Amygdala (tissue), 56 donors: ENCODE measurements at regions not wholly inside any gene's neighbourhood (a gene's known extent, or its start where the extent isn't known, plus 50 kb on each side); places are given as distances from the start of the nearest gene placed in this dataset.

Experiments
- DNase-seq, 56 donors: peaks; one replicate each; lab custom pipeline; 2025; lab: John Stamatoyannopoulos, UW

DNA sequence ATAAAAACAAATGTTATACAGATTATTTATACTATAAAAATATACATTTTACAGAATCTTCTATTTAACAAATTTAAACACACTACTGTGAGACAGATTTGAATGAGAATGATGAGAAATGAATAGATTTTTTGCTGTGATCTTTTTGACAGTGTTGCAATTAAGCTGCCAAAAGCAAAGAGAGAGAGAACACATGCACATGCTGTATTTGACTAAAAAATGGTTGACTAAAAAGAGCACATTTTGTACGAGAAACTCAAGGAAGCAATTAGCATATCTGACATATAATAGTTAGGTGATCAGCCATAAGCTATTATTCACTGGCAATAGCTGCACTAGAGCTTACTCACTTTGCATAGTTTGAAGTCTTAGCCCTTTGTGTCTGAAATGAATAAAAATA is 115.8 kb downstream of the SYT10 start:
- no peak for DNase-seq

DNA sequence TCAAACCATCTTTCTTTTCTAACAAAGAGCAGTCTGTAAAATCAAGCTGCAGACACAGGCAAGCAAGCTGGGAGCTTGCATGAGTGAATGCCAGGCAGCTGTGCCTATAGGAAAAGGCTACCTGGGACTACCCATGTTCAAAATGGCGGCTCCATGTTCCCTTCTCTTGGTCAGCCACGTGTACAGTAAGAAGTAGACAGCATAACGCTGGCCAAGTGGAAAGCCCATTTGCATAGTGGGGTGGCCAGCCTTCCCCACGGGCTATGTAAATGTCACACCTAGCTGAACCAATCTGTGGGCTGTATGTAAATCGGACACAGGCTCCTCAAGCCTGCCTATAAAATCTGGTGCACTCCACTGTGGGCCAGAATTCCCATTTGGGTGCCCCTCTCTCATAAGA is 117.1 kb downstream of the SYT10 start:
- DNase-seq, result no peak

DNA sequence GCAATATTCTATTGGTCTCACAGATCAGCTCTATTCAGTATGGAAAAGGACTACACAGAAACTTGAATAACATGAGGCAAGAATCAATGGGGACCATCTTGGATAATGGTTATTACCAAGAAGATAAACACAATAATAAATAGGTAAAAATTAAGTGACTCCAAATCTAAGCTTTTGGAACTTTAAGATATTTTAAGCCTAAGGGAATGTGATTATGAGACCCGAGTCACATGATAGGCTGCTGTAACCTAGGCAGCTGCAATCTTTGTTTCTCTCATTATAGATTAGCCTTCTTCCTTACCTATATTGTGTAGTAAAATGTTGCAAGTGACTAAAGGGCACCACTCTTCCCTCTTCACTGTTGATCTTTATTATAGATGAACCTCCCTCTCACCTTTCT is 121.9 kb downstream of the SYT10 start:
- DNase-seq, result no peak

DNA sequence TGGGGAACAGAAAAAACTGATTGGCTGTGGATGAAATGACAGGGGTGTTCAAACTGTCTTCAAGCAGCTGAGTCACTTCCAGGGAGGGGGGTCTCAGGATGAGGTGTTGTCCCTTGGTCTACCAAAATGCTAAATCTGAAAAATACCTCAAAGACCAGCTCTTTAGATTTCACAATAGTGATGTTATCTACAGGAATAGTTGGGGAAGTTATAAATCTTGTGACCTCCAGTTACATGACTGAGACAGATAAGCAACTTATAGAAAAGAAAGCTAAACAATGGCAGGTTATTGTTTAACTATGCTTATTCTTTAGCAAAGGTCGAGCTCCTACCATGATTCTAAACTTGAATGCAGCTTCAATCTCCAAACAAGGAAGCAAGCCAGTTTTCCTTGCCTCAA is 125.4 kb downstream of the SYT10 start:
- DNase-seq, result no peak

DNA sequence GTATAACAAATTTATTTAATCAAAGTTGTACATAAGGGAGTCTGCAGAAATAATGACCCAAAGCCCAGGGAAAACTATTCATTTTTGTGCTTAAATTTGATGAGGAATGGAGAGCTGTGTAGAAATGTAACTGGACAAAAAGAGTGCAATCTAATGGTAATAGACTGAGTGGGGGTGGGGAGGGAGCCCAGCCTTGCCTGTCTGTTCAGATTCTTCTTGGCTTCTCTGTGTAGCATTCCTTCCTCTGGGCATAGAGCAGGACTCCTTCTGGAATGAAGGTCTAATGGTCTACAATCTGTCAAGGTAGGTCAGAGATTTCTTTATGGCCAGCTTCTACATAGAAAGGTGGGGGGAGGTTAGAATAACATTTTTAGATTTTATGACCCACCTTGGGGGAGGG is 126.1 kb downstream of the SYT10 start:
- DNase-seq, result no peak

DNA sequence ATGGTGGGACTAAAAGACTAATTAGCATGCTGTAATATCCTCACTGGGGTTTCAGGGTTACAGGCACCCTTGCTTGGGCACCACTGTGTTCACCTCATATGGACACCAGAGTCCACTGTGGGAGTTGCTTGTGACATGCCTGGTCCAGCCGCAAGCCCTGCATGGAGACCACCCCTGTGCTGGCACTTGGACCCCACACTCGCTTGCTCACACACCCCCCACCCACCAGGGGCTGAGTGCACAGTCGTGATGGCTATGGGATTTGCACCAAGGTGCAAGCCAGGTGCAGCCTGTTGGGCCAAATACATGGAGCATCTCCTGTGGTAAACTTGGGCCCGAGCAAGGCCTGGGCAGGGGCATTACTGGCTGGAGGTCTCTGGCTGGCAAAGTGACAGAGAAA is 129.1 kb downstream of the SYT10 start:
- no peak for DNase-seq

DNA sequence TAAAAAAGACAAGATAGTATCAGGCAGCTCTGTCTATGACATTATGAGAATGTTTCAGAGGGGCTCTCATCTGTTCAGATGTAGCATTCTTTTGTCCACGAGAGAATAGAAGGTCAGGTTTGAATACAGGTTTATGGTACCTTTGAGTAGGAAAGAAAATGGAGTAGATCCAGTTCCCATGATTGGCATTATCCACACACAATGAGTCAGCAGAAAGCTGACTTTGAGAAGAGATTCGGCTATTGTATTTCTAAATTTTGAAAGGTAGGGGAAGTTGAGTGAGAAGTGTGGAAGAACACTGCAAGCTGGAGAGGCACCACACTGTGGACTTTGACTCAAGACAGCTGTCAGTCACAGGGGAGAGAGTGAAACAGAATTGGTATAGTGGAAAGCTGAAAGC is 135.4 kb downstream of the SYT10 start:
- no peak for DNase-seq

DNA sequence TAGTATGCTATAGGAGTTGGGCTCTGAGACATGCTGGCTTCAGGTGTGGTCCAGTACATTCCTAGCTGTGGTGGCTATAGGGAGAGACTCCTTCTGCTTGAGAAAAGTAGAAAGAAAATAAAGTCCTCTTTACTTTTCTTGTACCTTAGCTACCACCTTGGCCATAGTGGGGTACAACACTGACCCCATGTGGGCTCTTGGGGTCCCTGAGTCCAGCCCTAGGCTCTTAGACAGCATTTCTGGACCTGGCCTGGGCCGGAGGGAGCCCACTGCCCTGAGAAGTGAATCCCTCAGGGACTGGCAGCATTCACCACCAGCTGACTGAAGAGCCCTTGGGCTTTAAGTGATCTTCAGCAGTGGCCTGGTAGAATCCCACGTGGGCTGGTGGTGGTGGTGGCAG is 143.1 kb downstream of the SYT10 start:
- DNase-seq, result no peak

DNA sequence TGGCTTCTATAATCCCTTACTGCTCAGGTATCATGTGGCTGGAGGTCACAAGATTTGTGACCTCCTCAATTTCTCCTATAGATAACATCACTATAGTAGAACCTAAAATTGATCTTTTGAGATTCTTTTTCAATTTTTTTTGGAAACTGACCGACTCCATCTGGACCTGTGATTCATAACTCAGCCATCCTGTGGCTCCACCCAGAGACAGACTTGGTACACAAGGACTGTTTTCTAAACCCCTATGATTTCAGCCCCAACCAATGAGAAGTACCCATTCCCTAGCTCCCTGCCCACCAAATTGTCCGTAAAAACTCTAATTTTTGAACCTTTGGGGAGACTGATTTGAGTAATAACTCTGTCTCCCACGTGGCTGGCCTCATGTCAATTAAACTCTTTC is 148.9 kb downstream of the SYT10 start:
- DNase-seq, result no peak

DNA sequence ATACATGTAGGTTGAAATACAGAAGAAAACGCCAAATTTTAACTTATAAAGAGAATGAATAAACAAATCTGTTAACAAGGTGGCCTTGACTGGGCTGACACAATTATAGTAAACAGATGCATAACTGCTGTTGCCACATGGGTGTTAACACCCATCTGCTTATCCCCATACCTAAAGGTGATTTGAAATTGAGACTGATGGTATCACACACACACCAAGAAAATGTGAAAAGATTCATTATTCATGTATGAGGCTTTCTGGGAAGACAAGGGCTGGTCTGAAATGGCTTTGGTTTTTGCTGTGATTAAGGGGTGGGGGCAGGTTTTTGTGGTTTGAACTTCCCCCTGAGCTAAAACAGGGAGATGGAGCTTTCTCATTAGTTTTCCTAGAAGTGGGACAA is 156.6 kb downstream of the SYT10 start:
- no peak for DNase-seq

DNA sequence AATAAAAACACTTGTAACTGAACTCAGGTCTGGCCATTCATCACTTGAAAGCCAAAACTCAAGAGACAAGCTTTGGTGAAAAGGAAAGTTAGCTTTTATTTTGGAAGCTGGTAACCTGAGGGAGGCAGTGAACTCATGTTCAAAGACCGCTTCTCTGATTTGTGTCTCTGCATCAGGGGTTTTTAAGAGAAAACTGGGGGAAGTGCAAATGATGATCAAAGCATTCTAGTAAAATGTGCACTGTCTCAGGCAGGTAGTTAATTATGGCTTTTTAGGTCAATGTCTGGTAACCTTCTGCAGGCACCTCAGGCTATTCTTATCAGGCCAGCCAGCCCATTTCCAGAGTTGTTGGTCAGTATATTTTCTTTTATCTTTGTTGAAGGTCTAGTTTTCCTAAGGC is 162.2 kb downstream of the SYT10 start:
- DNase-seq, result no peak

DNA sequence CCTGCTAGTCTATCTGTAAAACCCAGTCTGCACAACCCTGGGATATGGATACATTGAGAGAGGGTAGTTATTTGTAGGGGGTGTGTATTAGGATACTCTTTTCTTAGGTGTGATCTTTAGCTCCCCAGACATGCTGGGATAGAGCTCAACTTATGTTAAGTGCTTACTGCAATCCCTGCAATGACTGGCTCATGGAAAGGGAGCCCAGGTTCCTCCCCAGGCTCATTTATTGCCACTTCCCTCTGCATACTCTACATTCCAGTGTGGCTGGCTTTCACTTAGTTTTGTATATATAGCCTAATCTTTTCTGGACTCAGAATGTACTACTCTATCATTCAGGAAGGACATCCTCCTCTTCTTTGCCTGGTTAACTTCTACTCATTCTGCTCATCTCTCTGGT is 172.0 kb downstream of the SYT10 start:
- DNase-seq, result no peak

DNA sequence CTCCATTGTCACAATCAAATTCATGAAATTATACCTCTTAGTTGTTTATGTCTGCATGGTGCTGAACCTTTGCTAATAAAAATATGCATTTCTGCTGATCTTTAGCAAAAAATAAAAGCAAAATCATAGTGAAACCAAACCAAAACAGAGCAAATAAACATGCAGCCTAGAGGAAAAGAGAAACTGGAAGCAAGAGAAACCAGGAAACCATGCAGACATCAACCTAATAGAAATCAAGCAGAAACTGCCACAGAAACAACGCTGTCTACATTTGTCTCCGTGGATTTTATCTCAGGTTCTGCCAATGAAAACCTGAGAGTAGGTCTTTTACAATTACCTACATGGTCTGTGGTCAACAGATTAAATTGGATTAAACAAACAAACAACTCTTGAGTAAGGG is 173.7 kb downstream of the SYT10 start:
- no peak for DNase-seq

DNA sequence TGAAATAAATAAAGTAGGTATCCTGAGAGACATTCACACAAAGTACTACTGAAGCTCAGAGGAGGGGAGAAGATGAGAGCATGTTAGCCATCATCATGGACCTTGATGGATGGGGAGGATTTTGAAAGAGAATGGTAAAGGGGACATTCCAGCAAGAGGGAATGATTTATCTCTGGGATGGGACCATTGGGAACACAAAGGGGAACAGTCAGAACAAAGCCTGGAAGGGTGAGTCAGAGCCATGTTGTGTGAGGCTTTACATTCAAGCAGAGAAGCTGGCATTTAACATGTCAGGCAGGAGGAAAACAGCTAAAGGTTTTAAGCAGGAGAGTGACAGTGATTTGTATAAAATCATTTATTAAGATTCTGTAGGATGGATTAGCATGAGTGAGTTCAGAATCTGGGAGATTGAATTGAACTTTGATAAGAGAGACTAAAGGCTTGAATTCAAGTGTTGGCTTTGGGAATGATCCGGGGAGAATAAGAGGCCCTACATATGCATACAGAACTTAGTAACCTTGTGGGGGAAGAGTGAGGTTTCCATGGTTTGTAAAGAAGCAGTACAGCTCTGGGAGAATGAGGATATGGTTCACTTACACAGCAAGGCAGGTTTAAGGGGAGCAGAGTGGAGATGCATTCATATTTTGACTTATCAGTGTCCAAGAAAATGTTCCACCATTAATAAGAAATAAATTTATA is 174.4 kb downstream of the SYT10 start:
- no peak for DNase-seq

DNA sequence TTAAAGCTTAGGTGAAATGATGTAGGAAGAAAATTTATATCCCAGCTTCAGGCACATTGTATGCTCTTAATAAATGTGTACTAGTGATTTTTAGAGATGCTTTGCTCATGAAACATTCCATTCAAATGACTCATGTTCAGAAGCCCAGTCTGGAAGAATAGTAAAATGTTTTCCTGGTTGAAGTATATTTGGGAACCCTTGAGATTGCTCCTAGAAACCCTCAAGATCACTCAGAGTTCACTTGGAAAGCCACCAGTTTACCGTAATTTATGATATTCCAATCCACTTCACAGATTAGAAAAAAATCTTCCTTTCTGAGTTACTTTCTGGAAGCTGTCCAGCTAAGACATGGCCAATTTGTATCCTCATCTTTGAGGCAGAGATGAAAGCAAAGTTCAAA is 186.4 kb downstream of the SYT10 start:
- no peak for DNase-seq

DNA sequence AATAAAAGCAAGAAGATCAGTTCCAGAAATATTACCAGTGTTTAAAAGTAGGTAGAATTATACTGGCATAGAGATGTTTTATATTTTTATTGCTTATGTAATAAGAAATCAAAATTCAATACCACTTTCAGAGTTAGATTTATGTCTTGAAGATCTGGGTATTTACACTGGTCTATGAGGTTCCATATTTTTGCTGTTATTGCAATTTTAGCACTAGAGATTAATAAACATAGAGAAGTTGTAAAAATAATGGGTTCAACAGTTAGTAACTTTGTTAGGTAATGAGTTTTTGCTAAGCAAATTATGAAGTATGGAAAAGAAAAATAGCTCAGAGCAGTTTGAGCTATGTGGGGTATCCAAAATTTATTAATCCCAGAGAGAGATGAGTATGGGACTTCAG is 188.1 kb downstream of the SYT10 start:
- DNase-seq, result no peak

DNA sequence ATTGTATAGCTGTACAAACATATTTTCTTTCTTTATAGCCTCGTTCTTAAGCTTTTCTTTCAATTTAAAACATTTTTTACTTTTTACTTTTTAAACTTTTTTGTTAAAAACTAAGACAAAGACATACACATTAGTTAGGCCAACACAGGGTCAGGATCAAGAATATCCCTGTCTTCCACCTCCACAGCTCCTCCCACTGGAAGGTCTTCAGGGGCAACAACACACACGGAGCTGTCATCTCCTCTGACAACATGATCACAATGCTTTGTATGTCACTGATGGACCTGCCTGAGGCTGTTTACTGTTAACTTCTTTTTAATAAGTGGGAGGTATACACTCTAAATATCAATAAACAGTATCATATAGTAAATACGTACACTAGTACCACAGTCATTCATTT is 191.3 kb downstream of the SYT10 start:
- no peak for DNase-seq

DNA sequence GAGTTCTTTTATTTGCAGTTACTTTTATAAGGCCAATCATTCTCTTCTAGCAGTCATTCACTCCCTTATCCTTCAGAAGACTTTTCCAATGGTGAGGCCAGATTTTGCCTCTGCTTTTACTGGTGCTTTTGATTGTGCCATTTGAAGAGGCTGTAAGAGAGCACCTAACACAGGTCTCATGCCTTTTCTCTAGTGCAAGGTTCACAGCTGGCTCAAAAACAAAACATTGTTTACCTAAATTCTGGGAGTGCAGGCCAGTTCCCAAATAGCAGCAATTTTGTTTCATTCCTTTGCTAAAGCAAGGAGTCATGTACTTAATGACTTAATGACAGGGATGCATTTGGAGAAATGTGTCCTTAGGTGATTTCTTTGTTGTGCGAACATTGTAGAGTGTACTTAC is 192.0 kb downstream of the SYT10 start:
- no peak for DNase-seq

DNA sequence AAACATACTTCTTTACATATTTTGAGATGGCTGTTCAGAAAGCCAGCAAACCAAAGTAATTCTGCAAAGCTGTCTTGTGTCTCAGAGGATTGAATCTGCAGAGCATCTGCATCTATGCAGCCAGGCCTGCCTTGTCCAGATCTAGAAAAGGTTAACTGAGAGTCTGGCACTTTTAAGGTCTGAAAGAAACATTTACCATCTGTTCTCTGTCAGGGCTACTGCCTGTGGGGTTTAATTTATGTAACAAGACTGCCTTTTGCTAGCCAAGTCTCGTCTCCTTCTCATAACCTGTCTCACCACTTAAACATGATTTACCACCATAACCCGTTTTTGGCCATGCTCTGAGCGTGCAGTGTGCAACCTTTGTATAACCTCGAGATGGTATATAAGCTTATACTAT is 194.2 kb downstream of the SYT10 start:
- DNase-seq, result no peak

DNA sequence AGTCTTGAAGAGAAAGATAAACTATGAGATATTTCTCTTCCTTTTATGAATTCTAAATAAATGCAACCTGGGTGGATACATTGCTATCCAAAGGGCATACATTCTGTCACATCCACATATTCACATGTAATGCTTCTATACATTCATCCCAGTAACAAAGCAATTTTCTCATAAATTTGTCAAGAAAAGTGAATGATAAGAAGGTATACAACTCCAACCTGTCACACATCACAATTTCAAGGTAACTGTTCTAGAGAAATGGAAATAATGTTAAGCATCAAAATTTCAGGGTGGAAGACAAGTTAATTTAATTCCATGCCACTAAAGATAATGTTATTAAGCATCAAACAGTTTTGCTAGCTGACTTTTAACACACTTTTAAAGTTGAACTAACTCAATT is 212.9 kb downstream of the SYT10 start:
- no peak for DNase-seq

DNA sequence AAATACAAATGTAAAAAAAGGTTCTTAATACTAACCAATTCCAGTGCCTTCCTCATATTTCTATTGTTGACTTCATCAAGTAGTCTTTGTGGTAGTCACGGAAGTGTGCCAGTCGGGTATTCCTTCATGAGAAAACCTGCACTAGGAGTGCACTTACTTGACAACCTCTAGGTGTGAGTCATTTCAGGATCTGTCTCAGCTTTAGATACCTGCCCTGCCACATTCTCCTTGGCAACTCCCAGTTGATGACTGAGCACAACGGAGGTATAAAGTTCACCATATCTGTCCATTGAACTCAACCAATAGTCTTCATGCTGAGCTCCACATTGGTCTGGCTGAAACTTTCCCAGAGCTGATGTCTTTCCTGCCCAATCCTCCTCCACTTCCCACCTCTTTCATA is 215.7 kb downstream of the SYT10 start:
- DNase-seq, result no peak

DNA sequence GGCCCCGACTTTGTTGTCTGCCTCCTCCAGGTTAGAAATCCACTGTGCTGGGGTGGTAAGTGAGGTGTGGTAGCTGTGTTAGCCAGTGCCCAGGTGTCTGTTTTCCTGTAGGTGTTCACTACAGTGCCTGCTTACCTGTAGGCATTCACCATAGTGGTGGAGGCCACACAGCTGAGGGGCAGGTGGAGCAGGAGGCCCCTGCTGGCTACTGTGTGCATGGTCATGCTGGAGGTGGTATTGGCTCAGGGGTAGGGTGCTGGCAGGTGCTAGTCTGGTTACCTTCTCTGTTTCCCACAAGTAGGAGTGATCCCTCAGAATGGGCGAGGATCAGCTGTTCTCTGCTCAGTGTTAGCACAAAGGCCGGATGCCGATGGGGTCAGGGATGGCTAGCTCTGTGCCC is 217.3 kb downstream of the SYT10 start:
- no peak for DNase-seq

DNA sequence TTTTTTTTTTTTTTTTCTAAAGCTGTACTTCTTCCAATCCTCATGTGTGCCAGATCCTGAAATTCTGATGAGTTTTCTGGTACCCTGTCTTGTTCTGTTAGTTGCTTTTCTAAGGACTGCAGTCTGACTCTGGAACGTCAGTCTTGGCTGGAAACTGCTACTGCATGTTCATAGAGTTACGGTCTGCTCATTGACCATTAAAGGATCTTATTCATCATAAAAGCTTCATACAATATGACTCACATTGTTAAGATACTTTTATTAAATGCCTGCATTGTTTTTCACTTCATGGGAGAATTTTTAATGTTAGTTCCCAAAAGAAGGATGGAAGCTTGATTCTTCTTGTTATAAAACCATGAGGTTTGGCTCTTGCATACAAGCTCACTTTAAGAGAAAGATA is 233.6 kb downstream of the SYT10 start:
- no peak for DNase-seq
